Effector memory CD4-positive, alpha-beta T cell (primary cell): ENCODE measurements at regions not wholly inside any gene's neighbourhood (a gene's known extent, or its start where the extent isn't known, plus 50 kb on each side); places are given as distances from the start of the nearest gene placed in this dataset.

Experiments
- DNase-seq, 3 donors: peaks; one replicate each; pipeline ENCODE4 v3.0.0-alpha.2; 2020
- H3K27ac ChIP-seq: 2 replicates; pipeline ENCODE4 v1.7.0; 2013; ENCODE audit warnings: mild to moderate bottlenecking, low read length, moderate library complexity; ENCODE audit not compliant: insufficient read depth, poor library complexity, severe bottlenecking
- H3K27me3 ChIP-seq: replicated peaks from 2 replicates; pipeline ENCODE4 v1.7.0; 2013; ENCODE audit warnings: mild to moderate bottlenecking, low read length; ENCODE audit not compliant: insufficient read depth, control insufficient read depth, poor library complexity, severe bottlenecking
- H3K36me3 ChIP-seq: 2 replicates; pipeline ENCODE4 v1.7.0; 2013; ENCODE audit warnings: mild to moderate bottlenecking, low read length, moderate library complexity; ENCODE audit not compliant: control insufficient read depth, insufficient read depth
- H3K4me1 ChIP-seq: 2 replicates; pipeline ENCODE4 v1.7.0; 2013; ENCODE audit warnings: low read length, mild to moderate bottlenecking; ENCODE audit not compliant: control insufficient read depth, insufficient read depth, poor library complexity, severe bottlenecking
- H3K4me3 ChIP-seq: 2 replicates; pipeline ENCODE4 v1.7.0; 2013; ENCODE audit warnings: low read length, low read depth, mild to moderate bottlenecking; ENCODE audit not compliant: insufficient read depth, poor library complexity, severe bottlenecking
- H3K9me3 ChIP-seq: 2 replicates; pipeline ENCODE4 v1.7.0; 2013; ENCODE audit warnings: mild to moderate bottlenecking, low read length, moderate library complexity; ENCODE audit not compliant: control insufficient read depth

GRCh38 chr1:5725406-5725805, 266.8 kb downstream of the NPHP4 start:
- H3K27me3 ChIP-seq: no peaks in the 10 kb centered on the region
- H3K9me3 ChIP-seq: no peaks in the 10 kb centered on the region
- H3K4me3 ChIP-seq: no peak overlapping the region
- no peaks in the 10 kb centered on the region for H3K36me3 ChIP-seq
- H3K4me1 ChIP-seq: no peaks in the 10 kb centered on the region
- no peak overlapping the region for H3K27ac ChIP-seq
- DNase-seq: no peak

GRCh38 chr1:5724847-5725246, 267.4 kb downstream of the NPHP4 start:
- no peak overlapping the region for H3K4me3 ChIP-seq
- no peaks in the 10 kb centered on the region for H3K27me3 ChIP-seq
- H3K27ac ChIP-seq: no peak overlapping the region
- H3K9me3 ChIP-seq: no peaks in the 10 kb centered on the region
- no peak for DNase-seq
- H3K4me1 ChIP-seq: no peaks in the 10 kb centered on the region
- no peaks in the 10 kb centered on the region for H3K36me3 ChIP-seq

DNA sequence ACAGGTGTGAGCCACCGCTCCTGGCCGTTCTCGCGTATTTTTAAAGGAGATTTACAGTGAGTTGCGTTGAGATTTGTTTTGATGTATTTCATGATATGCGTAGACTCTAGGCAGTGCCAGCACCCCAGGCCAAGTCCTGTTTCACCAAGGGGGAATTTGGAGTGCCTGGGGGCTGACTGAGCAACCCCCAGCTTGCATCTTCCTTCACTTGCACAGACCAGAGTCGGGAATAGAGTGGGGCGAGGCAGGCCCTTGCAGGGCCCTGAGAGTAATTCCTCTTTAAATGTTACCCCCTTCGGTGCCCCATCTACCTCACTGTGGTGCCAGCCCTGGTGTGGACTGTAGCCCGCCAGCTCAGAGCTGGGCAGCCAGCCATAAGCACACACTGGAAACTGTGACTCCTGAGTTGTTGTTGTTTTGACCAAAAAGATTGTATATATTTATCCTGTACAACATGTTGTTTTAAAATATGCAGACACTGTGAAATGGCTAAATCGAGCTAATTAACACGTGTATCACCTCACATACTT, 269.5 kb downstream of the NPHP4 start:
- Histone ChIP-seq H3K27ac (no peak overlapping the region), H3K27me3 (no peaks in the 10 kb centered on the region), H3K9me3 (no peaks in the 10 kb centered on the region), H3K36me3 (no peaks in the 10 kb centered on the region), H3K4me3 (no peak overlapping the region), H3K4me1 (no peaks in the 10 kb centered on the region)
- DNase-seq: no peak

GRCh38 chr1:5721634-5722215, 270.5 kb downstream of the NPHP4 start:
- no peaks in the 10 kb centered on the region for H3K27me3 ChIP-seq
- H3K36me3 ChIP-seq: no peaks in the 10 kb centered on the region

GRCh38 chr1:5720936-5721335, 271.3 kb downstream of the NPHP4 start:
- Histone ChIP-seq H3K4me1 (no peaks in the 10 kb centered on the region), H3K27me3 (no peaks in the 10 kb centered on the region), H3K9me3 (no peaks in the 10 kb centered on the region), H3K36me3 (no peaks in the 10 kb centered on the region), H3K4me3 (no peak overlapping the region), H3K27ac (no peak overlapping the region)
- DNase-seq: no peak

More at GRCh38 chr1:5721634-5722215, 270.5 kb downstream of the NPHP4 start:
- Histone ChIP-seq H3K4me1 (no peaks in the 10 kb centered on the region), H3K4me3 (no peak overlapping the region), H3K9me3 (no peaks in the 10 kb centered on the region), H3K27ac (no peak overlapping the region)
- no peak for DNase-seq

DNA sequence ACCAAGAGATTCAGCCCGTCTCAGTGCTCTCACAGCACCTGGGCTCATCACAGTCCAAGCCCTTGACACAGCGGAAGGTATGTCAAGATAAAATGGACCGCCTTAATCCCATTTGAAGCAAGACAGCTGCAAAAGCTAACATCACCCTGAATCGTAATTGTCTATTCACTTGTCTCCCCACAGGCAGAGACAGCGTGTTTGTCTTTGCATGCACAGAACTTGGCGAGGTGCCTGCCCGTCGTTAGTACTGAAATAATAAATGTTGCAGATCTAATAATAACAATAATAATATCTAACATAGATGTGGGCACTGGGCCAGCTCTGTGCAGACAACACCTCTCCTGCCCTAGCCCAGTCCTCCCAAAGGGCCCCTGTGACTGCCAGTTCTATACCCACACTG, 271.7 kb downstream of the NPHP4 start:
- H3K27ac ChIP-seq: no peak overlapping the region

DNA sequence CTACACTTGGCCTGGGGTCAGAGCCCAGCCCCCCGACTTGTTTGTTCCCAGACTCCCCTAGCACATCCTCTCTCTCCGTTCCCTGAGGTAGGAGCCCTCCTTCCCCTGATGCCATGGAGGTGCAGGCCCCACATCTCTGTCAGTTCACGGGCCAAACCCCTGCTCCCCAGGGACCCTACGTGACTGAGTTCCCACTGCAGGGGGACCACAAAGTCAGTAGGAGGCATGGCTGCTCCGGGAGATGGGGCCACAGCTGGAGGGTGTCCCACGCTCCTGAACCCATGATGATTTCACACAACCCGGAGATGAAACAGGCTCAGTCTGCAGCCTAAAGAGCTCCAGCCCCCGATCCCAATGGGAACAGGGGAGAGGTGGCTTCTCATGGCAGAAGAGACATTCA, 272.2 kb downstream of the NPHP4 start:
- Histone ChIP-seq H3K4me3 (no peak overlapping the region), H3K27ac (no peak overlapping the region), H3K27me3 (no peaks in the 10 kb centered on the region), H3K36me3 (no peaks in the 10 kb centered on the region), H3K4me1 (no peaks in the 10 kb centered on the region), H3K9me3 (no peaks in the 10 kb centered on the region)
- DNase-seq: no peak

More for the DNA sequence above, 271.7 kb downstream of the NPHP4 start:
- Histone ChIP-seq H3K36me3 (no peaks in the 10 kb centered on the region), H3K4me1 (no peaks in the 10 kb centered on the region), H3K27me3 (no peaks in the 10 kb centered on the region), H3K9me3 (no peaks in the 10 kb centered on the region), H3K4me3 (no peak overlapping the region)
- DNase-seq: no peak

- Histone ChIP-seq H3K36me3 (no peaks in the 10 kb centered on the region), H3K4me1 (no peaks in the 10 kb centered on the region), H3K27me3 (no peaks in the 10 kb centered on the region), H3K4me3 (no peak overlapping the region), H3K9me3 (no peaks in the 10 kb centered on the region), H3K27ac (no peak overlapping the region)
- DNase-seq: no peak
Observed at GRCh38 chr1:5718831-5719632, 273.2 kb downstream of the NPHP4 start.

DNA sequence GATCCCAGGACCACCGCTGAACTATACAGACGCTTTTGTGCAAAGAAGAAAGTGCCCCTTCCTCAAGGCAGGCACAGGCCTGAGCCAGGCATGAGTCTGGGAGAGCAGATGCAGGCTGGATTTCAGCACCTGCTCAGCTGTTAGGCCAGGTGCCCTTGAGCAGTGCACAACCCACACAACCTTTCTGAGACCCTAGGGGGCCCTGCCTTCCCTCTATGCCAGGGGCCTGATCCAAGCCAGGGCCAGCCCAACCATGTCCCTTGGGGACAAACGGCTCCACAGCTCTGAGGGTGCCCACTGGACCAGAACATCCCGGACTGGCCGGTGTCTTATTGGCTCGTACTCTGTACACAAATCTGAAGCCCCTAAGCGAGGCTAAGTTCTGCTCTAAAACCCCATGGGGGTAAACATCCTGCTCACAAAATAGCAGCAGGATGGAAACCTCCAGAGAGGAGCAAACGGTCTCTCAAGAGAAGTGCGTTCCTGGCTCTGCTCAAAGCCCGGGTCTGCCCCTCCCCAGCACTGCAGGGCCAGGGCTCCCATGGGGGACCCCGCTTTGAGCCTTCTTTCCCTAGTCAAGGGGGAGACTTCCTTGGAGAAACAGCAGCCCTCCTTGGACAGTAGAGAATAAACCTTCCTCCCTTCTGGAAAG, 275.1 kb downstream of the NPHP4 start:
- Histone ChIP-seq H3K27me3 (no peaks in the 10 kb centered on the region), H3K4me3 (no peak overlapping the region), H3K27ac (no peak overlapping the region), H3K36me3 (no peaks in the 10 kb centered on the region), H3K4me1 (no peaks in the 10 kb centered on the region), H3K9me3 (no peaks in the 10 kb centered on the region)
- no peak for DNase-seq

- DNase-seq: no peak
- Histone ChIP-seq H3K27me3 (no peaks in the 10 kb centered on the region), H3K27ac (no peak overlapping the region), H3K9me3 (no peaks in the 10 kb centered on the region), H3K4me3 (no peak overlapping the region), H3K4me1 (no peaks in the 10 kb centered on the region), H3K36me3 (no peaks in the 10 kb centered on the region)
Observed at GRCh38 chr1:5716126-5716525, 276.1 kb downstream of the NPHP4 start.
